Astrocyte (in vitro differentiated cells and primary cell): ENCODE measurements at regions not wholly inside any gene's neighbourhood (a gene's known extent, or its start where the extent isn't known, plus 50 kb on each side); places are given as distances from the start of the nearest gene placed in this dataset.

ENCODE experiments used
- EZH2 ChIP-seq: IDR thresholded peaks from 2 replicates; pipeline ENCODE4 v1.6.1; 2012; ENCODE audit warnings: mild to moderate bottlenecking, low read length, inconsistent platforms; ENCODE audit not compliant: insufficient read depth
- TF ChIP-seq, protein P1 (sequence below): IDR thresholded peaks from 2 replicates; pipeline ENCODE4 v1.5.1; 2011; ENCODE audit warnings: low read depth, mild to moderate bottlenecking, inconsistent platforms, low read length, moderate library complexity; ENCODE audit not compliant: insufficient read depth

DNA sequence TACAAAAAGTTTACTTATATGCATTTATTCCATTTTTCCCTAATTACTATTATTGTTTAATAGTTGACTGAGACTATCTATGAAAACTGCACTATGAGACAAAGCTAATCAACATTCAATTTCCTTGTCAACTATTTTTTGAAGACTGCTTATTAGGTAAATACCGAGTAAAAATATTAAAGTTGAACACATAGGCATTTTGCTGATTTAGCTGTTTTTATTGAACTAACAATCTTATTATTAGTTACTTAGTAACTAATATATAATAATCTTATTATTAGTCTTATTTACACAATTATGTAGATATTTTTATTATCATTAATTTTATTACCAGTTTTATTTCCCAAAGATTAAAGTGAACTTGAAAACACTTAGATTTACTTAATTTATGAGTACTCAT lies 728.8 kb downstream of the TENT5A start:
- TF ChIP-seq, protein P1, sequence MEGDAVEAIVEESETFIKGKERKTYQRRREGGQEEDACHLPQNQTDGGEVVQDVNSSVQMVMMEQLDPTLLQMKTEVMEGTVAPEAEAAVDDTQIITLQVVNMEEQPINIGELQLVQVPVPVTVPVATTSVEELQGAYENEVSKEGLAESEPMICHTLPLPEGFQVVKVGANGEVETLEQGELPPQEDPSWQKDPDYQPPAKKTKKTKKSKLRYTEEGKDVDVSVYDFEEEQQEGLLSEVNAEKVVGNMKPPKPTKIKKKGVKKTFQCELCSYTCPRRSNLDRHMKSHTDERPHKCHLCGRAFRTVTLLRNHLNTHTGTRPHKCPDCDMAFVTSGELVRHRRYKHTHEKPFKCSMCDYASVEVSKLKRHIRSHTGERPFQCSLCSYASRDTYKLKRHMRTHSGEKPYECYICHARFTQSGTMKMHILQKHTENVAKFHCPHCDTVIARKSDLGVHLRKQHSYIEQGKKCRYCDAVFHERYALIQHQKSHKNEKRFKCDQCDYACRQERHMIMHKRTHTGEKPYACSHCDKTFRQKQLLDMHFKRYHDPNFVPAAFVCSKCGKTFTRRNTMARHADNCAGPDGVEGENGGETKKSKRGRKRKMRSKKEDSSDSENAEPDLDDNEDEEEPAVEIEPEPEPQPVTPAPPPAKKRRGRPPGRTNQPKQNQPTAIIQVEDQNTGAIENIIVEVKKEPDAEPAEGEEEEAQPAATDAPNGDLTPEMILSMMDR: no peak
- TF ChIP-seq EZH2: no peak
